GM12878 (cell line): ENCODE measurements at regions not wholly inside any gene's neighbourhood (a gene's known extent, or its start where the extent isn't known, plus 50 kb on each side); places are given as distances from the start of the nearest gene placed in this dataset.

ENCODE experiments used
- ATAC-seq: fragments of 200-7000 bp; cut with Tn5 transposase; 3 replicates; pipeline ENCODE4 v1.9.1; 2020; ENCODE audit warnings: mild to moderate bottlenecking, moderate library complexity
- BruUV-seq: library from RNA; stranded (reverse); fragments of 400-500 nt; replicated peaks from 2 replicates; lab custom pipeline; 2021; lab: Mats Ljungman, UMichigan
- CTCF ChIA-PET: fragments of 300-600 bp; sonication (Branson Sonifier 250); formaldehyde crosslinking; extraction: SDS; loops from one replicate; lab custom pipeline; 2021; ENCODE audit warnings: inconsistent platforms; lab: Yijun Ruan, JAX
- POLR2A ChIA-PET: fragments of 350-600 bp; formaldehyde crosslinking; extraction: SDS; loops from one replicate; lab custom pipeline; 2021; ENCODE audit warnings: inconsistent platforms; lab: Charles Lee
- RAD21 ChIA-PET: fragments of 300-600 bp; sonication (Branson Sonifier 250); formaldehyde crosslinking; loops from one replicate; lab custom pipeline; 2023; ENCODE audit warnings: antibody characterized with exemption; ENCODE audit not compliant: unreplicated experiment; lab: Charles Lee
- SMC1A ChIA-PET: fragments of 300-600 bp; sonication (Branson Sonifier 250); formaldehyde crosslinking; loops from one replicate; lab custom pipeline; 2023; ENCODE audit not compliant: unreplicated experiment, uncharacterized antibody; lab: Charles Lee
- DNase-seq: peaks from one replicate; pipeline ENCODE4 v3.0.0-alpha.2; 2011; ENCODE audit warnings: low read depth, low spot score
- FAIRE-seq: peaks from 3 replicates; lab custom pipeline; 2011; peaks lifted over from hg19 to GRCh38; lab: Jason Lieb, UNC
- H2AFZ ChIP-seq: 2 replicates; pipeline ENCODE4 v1.6.0; 2011; ENCODE audit warnings: low read depth, low read length, control low read depth; ENCODE audit not compliant: control insufficient read depth
- H3K27ac ChIP-seq: 2 replicates; pipeline ENCODE4 v1.5.1; 2011; ENCODE audit warnings: control low read depth; ENCODE audit not compliant: control insufficient read depth, insufficient read depth
- H3K27me3 ChIP-seq, 2 experiments: replicated peaks in 1 of 2; 2 replicates each; pipeline versions ENCODE4 v1.6.0 to v1.6.1; 2011; ENCODE audit warnings: low read length in 1 of 2; ENCODE audit not compliant: control insufficient read depth in 2 of 2, insufficient read depth in 2 of 2
- H3K36me3 ChIP-seq, 2 experiments: 2 replicates each; pipeline ENCODE4 v1.5.1; 2011; ENCODE audit warnings: low read length in 1 of 2; ENCODE audit not compliant: control insufficient read depth in 2 of 2, insufficient read depth in 2 of 2
- H3K4me1 ChIP-seq: 2 replicates; pipeline ENCODE4 v1.6.1; 2011; ENCODE audit warnings: mild to moderate bottlenecking, low read length, moderate library complexity, mixed read lengths; ENCODE audit not compliant: control insufficient read depth, insufficient read depth
- H3K4me2 ChIP-seq: 2 replicates; pipeline ENCODE4 v1.6.0; 2011; ENCODE audit warnings: control low read depth; ENCODE audit not compliant: control insufficient read depth, insufficient read depth
- H3K4me3 ChIP-seq: fragments of 200-600 bp; sonication (generic); 2 replicates; pipeline ENCODE4 v1.5.1; 2016
- H3K79me2 ChIP-seq: 2 replicates; pipeline ENCODE4 v1.6.0; 2011; ENCODE audit warnings: low read length; ENCODE audit not compliant: control insufficient read depth, insufficient read depth
- H3K9ac ChIP-seq: 2 replicates; pipeline ENCODE4 v1.8.0; 2011; ENCODE audit warnings: low read length, control low read depth, mixed read lengths; ENCODE audit not compliant: control insufficient read depth, insufficient read depth
- H3K9me3 ChIP-seq: replicated peaks from 3 replicates; pipeline ENCODE4 v1.5.1; 2011; ENCODE audit warnings: mild to moderate bottlenecking, low read length; ENCODE audit not compliant: control insufficient read depth, insufficient read depth
- H4K20me1 ChIP-seq: 2 replicates; pipeline ENCODE4 v1.6.0; 2011; ENCODE audit not compliant: control insufficient read depth, insufficient read depth
- BACH1 ChIP-seq: fragments of 450-650 bp; IDR thresholded peaks from 2 replicates; pipeline ENCODE4 v1.6.1; 2017; ENCODE audit warnings: mild to moderate bottlenecking, borderline replicate concordance
- BMI1 ChIP-seq: fragments of 450-650 bp; IDR thresholded peaks from 2 replicates; pipeline ENCODE4 v1.6.1; 2016; ENCODE audit warnings: mild to moderate bottlenecking, moderate library complexity, borderline replicate concordance
- CEBPB ChIP-seq, 2 experiments: fragments of 150-350 bp in 1 of 2; IDR thresholded peaks; 2 replicates each; pipeline ENCODE4 v1.6.1; 2012 to 2014; ENCODE audit warnings: low read depth in 2 of 2, low read length in 2 of 2, borderline replicate concordance in 1 of 2, inconsistent platforms in 1 of 2
- CUX1 ChIP-seq: IDR thresholded peaks from 2 replicates; pipeline ENCODE4 v1.6.1; 2012; ENCODE audit warnings: improper control_type of control experiment, low read depth, low read length; ENCODE audit not compliant: insufficient replicate concordance
- ESRRA ChIP-seq: IDR thresholded peaks from 2 replicates; pipeline ENCODE4 v1.6.1; 2012; ENCODE audit warnings: mild to moderate bottlenecking, low read length, improper control_type of control experiment
- IKZF2 ChIP-seq, 2 experiments: fragments of 450-650 bp; IDR thresholded peaks; 2 replicates each; pipeline ENCODE4 v1.6.1; 2017; ENCODE audit warnings: mild to moderate bottlenecking in 2 of 2, moderate library complexity in 2 of 2
- IRF4 ChIP-seq: IDR thresholded peaks from 2 replicates; pipeline ENCODE4 v1.6.1; 2011; ENCODE audit warnings: low read depth, low read length
- JUND ChIP-seq: IDR thresholded peaks from 2 replicates; pipeline ENCODE4 v1.6.1; 2012; ENCODE audit warnings: low read depth, mild to moderate bottlenecking, low read length, improper control_type of control experiment, moderate library complexity
- KLF5 ChIP-seq: fragments of 450-650 bp; IDR thresholded peaks from 2 replicates; pipeline ENCODE4 v1.6.1; 2014; ENCODE audit warnings: mild to moderate bottlenecking; ENCODE audit not compliant: partially characterized antibody
- LARP7 ChIP-seq: fragments of 450-650 bp; IDR thresholded peaks from 2 replicates; pipeline ENCODE4 v1.6.1; 2017; ENCODE audit warnings: mild to moderate bottlenecking
- MYB ChIP-seq: fragments of 150-350 bp; IDR thresholded peaks from 2 replicates; pipeline ENCODE4 v1.6.1; 2014; ENCODE audit warnings: mild to moderate bottlenecking, low read depth, low read length, borderline replicate concordance
- NR2C2 ChIP-seq: IDR thresholded peaks from 2 replicates; pipeline ENCODE4 v1.6.1; 2011; ENCODE audit warnings: borderline replicate concordance, low read depth; ENCODE audit not compliant: control insufficient read depth, insufficient read length
- PBX3 ChIP-seq: IDR thresholded peaks from 2 replicates; pipeline ENCODE4 v1.6.1; 2011; ENCODE audit warnings: mild to moderate bottlenecking, low read depth, low read length, moderate library complexity; ENCODE audit not compliant: insufficient replicate concordance
- SIN3A ChIP-seq: IDR thresholded peaks from 2 replicates; pipeline ENCODE4 v1.6.1; 2012; ENCODE audit warnings: low read depth, low read length, improper control_type of control experiment
- SP1 ChIP-seq: IDR thresholded peaks from one replicate; pipeline ENCODE4 v1.6.1; 2011; ENCODE audit warnings: low read depth, low read length
- ZNF274 ChIP-seq: IDR thresholded peaks from one replicate; pipeline ENCODE4 v1.8.0; 2011; ENCODE audit not compliant: insufficient read length, insufficient read depth
- ZNF622 ChIP-seq: fragments of 450-650 bp; IDR thresholded peaks from 2 replicates; pipeline ENCODE4 v1.6.1; 2017; ENCODE audit warnings: mild to moderate bottlenecking, inconsistent platforms
- WGBS: methylation state at CpG from one replicate; pipeline ENCODE4 v1.1.6; 2016; ENCODE audit warnings: low lambda C conversion rate; ENCODE audit not compliant: insufficient replicate concordance, insufficient coverage; ENCODE audit errors: missing lambda C conversion rate; 5-methylcytosine and 5-hydroxymethylcytosine counted together
- in situ Hi-C: fragments of 300-500 bp; cut with MboI; formaldehyde crosslinking; loops from 9 replicates; pipeline ENCODE4 v1.14.3; 2018; ENCODE audit warnings: mixed read lengths
- intact Hi-C: fragments of 100-400 bp; cut with micrococcal nuclease; formaldehyde crosslinking; loops from one replicate; pipeline ENCODE4 v1.14.2; 2022; ENCODE audit not compliant: unreplicated experiment
- TF ChIP-seq, protein P1 (sequence below): fragments of 450-650 bp; conservative IDR thresholded peaks from 2 replicates; pipeline ENCODE4 v1.6.1; 2017; ENCODE audit warnings: mild to moderate bottlenecking, moderate library complexity

- TF ChIP-seq PBX3 = no peak
- TF ChIP-seq BACH1 = no peak
These were observed 168.0 kb downstream of the TNFSF13B start (continued) for GRCh38 chr13:108437496-108437895.

DNA sequence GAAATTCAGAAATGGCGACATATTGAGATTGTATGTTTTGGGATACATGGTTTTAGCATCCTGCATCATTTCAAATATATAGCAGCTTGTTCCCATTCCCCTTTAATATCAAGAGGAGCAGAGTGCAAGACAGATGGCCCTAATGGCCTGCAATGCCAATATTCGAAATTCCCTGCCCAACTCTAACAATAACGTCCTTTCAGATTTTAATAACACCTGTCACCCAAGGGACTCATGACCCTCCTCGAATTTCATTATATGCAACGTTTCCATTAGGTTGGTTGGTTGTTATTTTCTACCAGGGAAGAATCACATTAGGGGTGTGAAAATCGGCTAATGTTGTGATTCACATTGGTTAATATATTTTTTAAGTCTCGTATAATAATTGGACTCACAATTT, 170.0 kb downstream of the TNFSF13B start:
- Histone ChIP-seq H3K9ac (no peak overlapping the region), H3K27me3 (no peaks in the 10 kb centered on the region), H3K27ac (no peak overlapping the region), H3K4me2 (no peak overlapping the region), H4K20me1 (no peaks in the 10 kb centered on the region), H3K36me3 (no peaks in the 10 kb centered on the region), H3K4me1 (no peaks in the 10 kb centered on the region), H3K4me3 (no peak overlapping the region), H3K79me2 (no peaks in the 10 kb centered on the region), H2AFZ (no peak overlapping the region), H3K9me3 (no peaks in the 10 kb centered on the region)
- ATAC-seq (no peak), FAIRE-seq (no peak), DNase-seq (no peak)
- 2% methylated on average over 7 of the region's 7 CpGs for WGBS
- intact Hi-C loops = no loop called here
- ChIA-PET CTCF (no interaction called here), SMC1A (no interaction called here), RAD21 (no interaction called here), POLR2A (no interaction called here)
- BruUV-seq = no TSS peak
- in situ Hi-C loops = no loop called here
- TF ChIP-seq ZNF622 (no peak), SIN3A (no peak), MYB (no peak), ESRRA (no peak), LARP7 (no peak), NR2C2 (no peak), IKZF2 (IDR thresholded peaks at IDR 0.05) (no peak), SP1 (no peak), ZNF274 (no peak), JUND (no peak), KLF5 (no peak), CUX1 (no peak), CEBPB (IDR thresholded peaks at IDR 0.05; ENCODE audit: borderline replicate concordance in 1 of 2, low read depth in 2 of 2, low read length in 2 of 2) (no peak), IRF4 (no peak), BMI1 (no peak)
- TF ChIP-seq, protein P1, sequence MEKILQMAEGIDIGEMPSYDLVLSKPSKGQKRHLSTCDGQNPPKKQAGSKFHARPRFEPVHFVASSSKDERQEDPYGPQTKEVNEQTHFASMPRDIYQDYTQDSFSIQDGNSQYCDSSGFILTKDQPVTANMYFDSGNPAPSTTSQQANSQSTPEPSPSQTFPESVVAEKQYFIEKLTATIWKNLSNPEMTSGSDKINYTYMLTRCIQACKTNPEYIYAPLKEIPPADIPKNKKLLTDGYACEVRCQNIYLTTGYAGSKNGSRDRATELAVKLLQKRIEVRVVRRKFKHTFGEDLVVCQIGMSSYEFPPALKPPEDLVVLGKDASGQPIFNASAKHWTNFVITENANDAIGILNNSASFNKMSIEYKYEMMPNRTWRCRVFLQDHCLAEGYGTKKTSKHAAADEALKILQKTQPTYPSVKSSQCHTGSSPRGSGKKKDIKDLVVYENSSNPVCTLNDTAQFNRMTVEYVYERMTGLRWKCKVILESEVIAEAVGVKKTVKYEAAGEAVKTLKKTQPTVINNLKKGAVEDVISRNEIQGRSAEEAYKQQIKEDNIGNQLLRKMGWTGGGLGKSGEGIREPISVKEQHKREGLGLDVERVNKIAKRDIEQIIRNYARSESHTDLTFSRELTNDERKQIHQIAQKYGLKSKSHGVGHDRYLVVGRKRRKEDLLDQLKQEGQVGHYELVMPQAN = no peak
